ENCODE measurements at regions not wholly inside any gene's neighbourhood (a gene's known extent, or its start where the extent isn't known, plus 50 kb on each side); places are given as distances from the start of the nearest gene placed in this dataset.
A peak's percentile ranks its signal among the peaks of the same experiment; 100 is the strongest.

- Mint-ChIP-seq H3K36me3 (ENCODE audit: low read depth) (no peaks in the 10 kb centered on the region), H3K4me1 (no peaks in the 10 kb centered on the region), H3K27ac (ENCODE audit: unreplicated experiment) (no peak overlapping the region), H3K4me3 (no peak overlapping the region), H3K27me3 (ENCODE audit: low read depth) (peaks cover under 1% of the 10 kb centered on the region), H3K9me3 (no peaks in the 10 kb centered on the region)
- no peak for TF ChIP-seq CTCF (conservative IDR thresholded peaks at IDR 0.05)
- DNase-seq (ENCODE audit: low read depth, low spot score) = no peak
Observed at GRCh38 chrX:131219271-131219670, 69.8 kb downstream of the IGSF1 start.

- Mint-ChIP-seq H3K27me3 (ENCODE audit: low read depth) (peaks cover 10% of the 10 kb centered on the region), H3K9me3 (no peaks in the 10 kb centered on the region), H3K27ac (ENCODE audit: unreplicated experiment) (no peak overlapping the region), H3K4me3 (no peak overlapping the region), H3K4me1 (peaks cover 6% of the 10 kb centered on the region), H3K36me3 (ENCODE audit: low read depth) (no peaks in the 10 kb centered on the region)
- no peak for DNase-seq (ENCODE audit: low read depth, low spot score)
- peak; percentile 32 for TF ChIP-seq CTCF (conservative IDR thresholded peaks at IDR 0.05)
Observed at GRCh38 chrX:131217989-131218388, 71.1 kb downstream of the IGSF1 start.

GRCh38 chrX:131216828-131217227 is 72.3 kb downstream of the IGSF1 start:
- Mint-ChIP-seq H3K27me3 (ENCODE audit: low read depth) (peaks cover 12% of the 10 kb centered on the region), H3K9me3 (no peaks in the 10 kb centered on the region), H3K4me1 (peaks cover 6% of the 10 kb centered on the region), H3K4me3 (no peak overlapping the region), H3K27ac (ENCODE audit: unreplicated experiment) (no peak overlapping the region), H3K36me3 (ENCODE audit: low read depth) (no peaks in the 10 kb centered on the region)
- no peak for TF ChIP-seq CTCF (conservative IDR thresholded peaks at IDR 0.05)
- DNase-seq (ENCODE audit: low read depth, low spot score) = no peak

- no peak for TF ChIP-seq CTCF (conservative IDR thresholded peaks at IDR 0.05)
- no peaks in the 10 kb centered on the region for H3K9me3 Mint-ChIP-seq
- H3K27ac Mint-ChIP-seq (ENCODE audit: unreplicated experiment) = no peak overlapping the region
- no peak for DNase-seq (ENCODE audit: low read depth, low spot score)
- peaks cover 12% of the 10 kb centered on the region for H3K27me3 Mint-ChIP-seq (ENCODE audit: low read depth)
- peaks cover 6% of the 10 kb centered on the region for H3K4me1 Mint-ChIP-seq
- H3K4me3 Mint-ChIP-seq = no peak overlapping the region
- no peaks in the 10 kb centered on the region for H3K36me3 Mint-ChIP-seq (ENCODE audit: low read depth)
Observed at GRCh38 chrX:131213400-131213799, 75.7 kb downstream of the IGSF1 start.

- no peaks in the 10 kb centered on the region for H3K9me3 Mint-ChIP-seq
- no peaks in the 10 kb centered on the region for H3K36me3 Mint-ChIP-seq (ENCODE audit: low read depth)
- H3K4me1 Mint-ChIP-seq = peaks cover 12% of the 10 kb centered on the region
- TF ChIP-seq CTCF (conservative IDR thresholded peaks at IDR 0.05) = no peak
- H3K4me3 Mint-ChIP-seq = no peak overlapping the region
- H3K27ac Mint-ChIP-seq (ENCODE audit: unreplicated experiment) = no peak overlapping the region
- no peak for DNase-seq (ENCODE audit: low read depth, low spot score)
- H3K27me3 Mint-ChIP-seq (ENCODE audit: low read depth) = no peaks in the 10 kb centered on the region
Observed at GRCh38 chrX:131202766-131203165, 86.3 kb downstream of the IGSF1 start.

GRCh38 chrX:131201986-131202385 is 87.1 kb downstream of the IGSF1 start:
- no peaks in the 10 kb centered on the region for H3K36me3 Mint-ChIP-seq (ENCODE audit: low read depth)
- H3K4me3 Mint-ChIP-seq = no peak overlapping the region
- peak; percentile 3 for DNase-seq (ENCODE audit: low read depth, low spot score)
- no peaks in the 10 kb centered on the region for H3K27me3 Mint-ChIP-seq (ENCODE audit: low read depth)
- H3K27ac Mint-ChIP-seq (ENCODE audit: unreplicated experiment) = no peak overlapping the region
- peaks cover 12% of the 10 kb centered on the region for H3K4me1 Mint-ChIP-seq
- no peaks in the 10 kb centered on the region for H3K9me3 Mint-ChIP-seq
- no peak for TF ChIP-seq CTCF (conservative IDR thresholded peaks at IDR 0.05)
